B cell (primary cell): ENCODE measurements at regions not wholly inside any gene's neighbourhood (a gene's known extent, or its start where the extent isn't known, plus 50 kb on each side); places are given as distances from the start of the nearest gene placed in this dataset.

Source experiments
- ATAC-seq: fragments of 200-7000 bp; cut with Tn5 transposase; one replicate; pipeline ENCODE4 v1.10.0; 2021; ENCODE audit warnings: low read depth, mild to moderate bottlenecking, moderate number of reproducible peaks, moderate library complexity
- CTCF ChIA-PET: fragments of 350-600 bp; sonication (Branson Sonifier 250); formaldehyde crosslinking; loops from one replicate; lab custom pipeline; 2021; ENCODE audit warnings: antibody characterized with exemption, inconsistent platforms; lab: Charles Lee
- POLR2A ChIA-PET: fragments of 350-600 bp; sonication (Branson Sonifier 250); formaldehyde crosslinking; loops from one replicate; lab custom pipeline; 2021; ENCODE audit warnings: antibody characterized with exemption; lab: Charles Lee
- DNase-seq: peaks from one replicate; pipeline ENCODE4 v3.0.0; 2013
- H2AFZ ChIP-seq: 2 replicates; pipeline ENCODE4 v1.6.1; 2012; ENCODE audit warnings: mild to moderate bottlenecking, low read depth, low read length; ENCODE audit not compliant: insufficient read depth, poor library complexity, severe bottlenecking
- H3K27ac ChIP-seq, 2 donors: 1 replicate in 1 of 2; 2 replicates in 1 of 2; pipeline ENCODE4 v1.5.1; 2012 to 2013; ENCODE audit warnings: low read length in 2 of 2, mild to moderate bottlenecking in 2 of 2, moderate library complexity in 1 of 2
- H3K27me3 ChIP-seq, 4 experiments: fragments of 200-600 bp in 1 of 4; sonication (generic) in 1 of 4; replicated peaks in 1 of 4; 1 replicate in 2 of 4; 2 replicates in 2 of 4; pipeline versions ENCODE4 v1.6.1 to v1.7.0; 2013 to 2016; ENCODE audit warnings: low read length in 3 of 4, mild to moderate bottlenecking in 2 of 4, mixed read lengths in 1 of 4, moderate library complexity in 1 of 4; ENCODE audit not compliant: insufficient read depth in 4 of 4, control insufficient read depth in 3 of 4; ENCODE audit errors: control extremely low read depth in 1 of 4
- H3K36me3 ChIP-seq, 2 experiments: replicated peaks in 1 of 2; 1 replicate in 1 of 2; 2 replicates in 1 of 2; pipeline versions ENCODE4 v1.6.1 to v1.7.1; 2013; ENCODE audit warnings: low read length in 1 of 2; ENCODE audit not compliant: insufficient read depth in 2 of 2, control insufficient read depth in 1 of 2; ENCODE audit errors: control extremely low read depth in 1 of 2, extremely low read depth in 1 of 2
- H3K4me1 ChIP-seq, 2 donors: fragments of 200-600 bp in 1 of 2; sonication (generic) in 1 of 2; 1 replicate in 1 of 2; 2 replicates in 1 of 2; pipeline versions ENCODE4 v1.5.1 to v1.6.1; 2013 to 2017; ENCODE audit warnings: low read length in 2 of 2; ENCODE audit not compliant: control insufficient read depth in 2 of 2, insufficient read depth in 2 of 2
- H3K4me2 ChIP-seq: replicated peaks from 2 replicates; pipeline ENCODE3; 2012; ENCODE audit warnings: mild to moderate bottlenecking, low read depth, low read length; ENCODE audit not compliant: poor library complexity, severe bottlenecking
- H3K4me3 ChIP-seq, 5 experiments: fragments of 200-600 bp in 1 of 5; sonication (generic) in 1 of 5; 1 replicate in 3 of 5; 2 replicates in 2 of 5; pipeline versions ENCODE4 v1.5.1 to v1.7.0; 2011 to 2016; ENCODE audit warnings: low read length in 4 of 5, mild to moderate bottlenecking in 4 of 5, low read depth in 2 of 5, control low read depth in 1 of 5, moderate library complexity in 1 of 5; ENCODE audit not compliant: insufficient read depth in 1 of 5; ENCODE audit errors: control extremely low read depth in 1 of 5, extremely low read depth in 1 of 5
- H3K79me2 ChIP-seq: fragments of 200-600 bp; sonication (generic); one replicate; pipeline ENCODE4 v1.6.0; 2016; ENCODE audit warnings: low read length; ENCODE audit not compliant: control insufficient read depth, insufficient read depth
- H3K9ac ChIP-seq: fragments of 200-600 bp; sonication (generic); 2 replicates; pipeline ENCODE4 v1.6.1; 2017; ENCODE audit warnings: mild to moderate bottlenecking, low read length, moderate library complexity
- H3K9me3 ChIP-seq, 3 donors: one replicate each; pipeline versions ENCODE4 v1.6.1 to v1.7.1; 2013; ENCODE audit warnings: low read length in 2 of 3; ENCODE audit not compliant: control insufficient read depth in 2 of 3, insufficient read depth in 1 of 3; ENCODE audit errors: control extremely low read depth in 1 of 3
- H4K20me1 ChIP-seq: 2 replicates; pipeline ENCODE4 v1.6.0; 2012; ENCODE audit warnings: mild to moderate bottlenecking, low read length; ENCODE audit not compliant: insufficient read depth, control insufficient read depth, poor library complexity, severe bottlenecking
- H3K27ac Mint-ChIP-seq: one replicate; pipeline ENCODE4 v1.8.0; 2021; ENCODE audit warnings: mixed read lengths
- H3K27me3 Mint-ChIP-seq: one replicate; pipeline ENCODE4 v1.8.0; 2021; ENCODE audit warnings: mixed read lengths
- H3K4me1 Mint-ChIP-seq: one replicate; pipeline ENCODE4 v1.8.0; 2021; ENCODE audit warnings: mixed read lengths
- H3K4me3 Mint-ChIP-seq: one replicate; pipeline ENCODE4 v1.8.0; 2021; ENCODE audit warnings: mixed read lengths
- H3K9me3 Mint-ChIP-seq: one replicate; pipeline ENCODE4 v1.8.0; 2022; ENCODE audit warnings: mixed read lengths; ENCODE audit not compliant: insufficient read depth
- CTCF ChIP-seq: fragments of 200-600 bp; IDR thresholded peaks from one replicate; pipeline ENCODE4 v1.8.0; 2022; ENCODE audit warnings: antibody characterized with exemption, mild to moderate bottlenecking
- EZH2 ChIP-seq: IDR thresholded peaks from 2 replicates; pipeline ENCODE4 v1.6.1; 2012; ENCODE audit warnings: borderline replicate concordance, low read depth, mild to moderate bottlenecking, moderate library complexity, low read length; ENCODE audit not compliant: insufficient read depth, poor library complexity, severe bottlenecking
- WGBS: methylation state at CpG from one replicate; pipeline ENCODE4 v1.1.5; 2013; ENCODE audit warnings: missing lambda C conversion rate; ENCODE audit not compliant: insufficient coverage; 5-methylcytosine and 5-hydroxymethylcytosine counted together
- intact Hi-C: fragments of 100-400 bp; cut with micrococcal nuclease; formaldehyde crosslinking; loops from one replicate; pipeline ENCODE4 v1.10.0; 2022

GRCh38 chr4:35771571-35771970 is 472.7 kb downstream of the ARAP2 start:
- CTCF ChIA-PET, result interaction anchor here (0.5 kb wide), 1 partner anchor 163 kb away, joined by 4 read pairs; no protein-coding TSS in a partner anchor
- H3K4me3 ChIP-seq, result no peak overlapping the region
- Mint-ChIP-seq H3K4me1 (no peaks in the 10 kb centered on the region), H3K27ac (no peak overlapping the region), H3K4me3 (no peak overlapping the region), H3K9me3 (no peaks in the 10 kb centered on the region), H3K27me3 (no peaks in the 10 kb centered on the region)
- no peaks in the 10 kb centered on the region for H3K4me1 ChIP-seq
- no peak overlapping the region for H2AFZ ChIP-seq
- no peaks in the 10 kb centered on the region for H4K20me1 ChIP-seq
- H3K9ac ChIP-seq, result no peak overlapping the region
- ATAC-seq, result no peak
- POLR2A ChIA-PET, result no interaction called here
- TF ChIP-seq EZH2, result no peak
- no peak for TF ChIP-seq CTCF
- no peaks in the 10 kb centered on the region for H3K79me2 ChIP-seq
- no peaks in the 10 kb centered on the region for H3K27me3 ChIP-seq
- intact Hi-C loops, result no loop called here
- no peaks in the 10 kb centered on the region for H3K36me3 ChIP-seq
- DNase-seq, result no peak
- no CpG with 5 or more reads among the region's 2 CpGs for WGBS
- no peaks in the 10 kb centered on the region for H3K9me3 ChIP-seq
- H3K4me2 ChIP-seq, result no peak overlapping the region
- no peak overlapping the region for H3K27ac ChIP-seq

- no peak overlapping the region for H3K4me3 Mint-ChIP-seq
- H3K9me3 Mint-ChIP-seq, result no peaks in the 10 kb centered on the region
- Histone ChIP-seq H3K36me3 (no peaks in the 10 kb centered on the region), H3K27me3 (no peaks in the 10 kb centered on the region), H2AFZ (no peak overlapping the region), H3K9ac (no peak overlapping the region), H4K20me1 (no peaks in the 10 kb centered on the region), H3K4me1 (no peaks in the 10 kb centered on the region), H3K9me3 (no peaks in the 10 kb centered on the region), H3K27ac (no peak overlapping the region), H3K79me2 (no peaks in the 10 kb centered on the region), H3K4me3 (no peak overlapping the region), H3K4me2 (no peak overlapping the region)
- H3K27me3 Mint-ChIP-seq, result no peaks in the 10 kb centered on the region
- ChIA-PET POLR2A (no interaction called here), CTCF (interaction anchor here (0.5 kb wide), 1 partner anchor 162 kb away, joined by 4 read pairs; no protein-coding TSS in a partner anchor)
- no peaks in the 10 kb centered on the region for H3K4me1 Mint-ChIP-seq
- intact Hi-C loops, result no loop called here
- DNase-seq (no peak), ATAC-seq (no peak)
- H3K27ac Mint-ChIP-seq, result no peak overlapping the region
- TF ChIP-seq CTCF, result no peak
- TF ChIP-seq EZH2, result no peak
- 100% methylated on average over 2 of the region's 2 CpGs for WGBS
These were observed 472.0 kb downstream of the ARAP2 start for GRCh38 chr4:35772291-35772690.
